ENCODE measurements at regions not wholly inside any gene's neighbourhood (a gene's known extent, or its start where the extent isn't known, plus 50 kb on each side); places are given as distances from the start of the nearest gene placed in this dataset.
"Not testable (repeated sequence)": the region's sequence is repeated elsewhere in the genome, so short reads cannot be mapped to it uniquely, and the experiment has no call there.

DNA sequence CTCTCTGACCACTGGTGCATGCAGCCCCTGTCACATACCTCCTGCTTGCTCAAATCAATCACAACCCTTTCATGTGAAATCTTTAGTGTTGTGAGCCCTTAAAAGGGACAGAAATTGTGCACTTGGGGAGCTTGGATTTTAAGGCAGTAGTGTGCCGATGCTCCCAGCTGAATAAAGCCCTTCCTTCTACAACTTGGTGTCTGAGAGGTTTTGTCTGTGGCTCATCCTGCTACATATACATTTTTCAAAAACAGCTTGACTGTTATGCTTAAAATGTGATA, 413.8 kb downstream of the DAD1 start:
- intact Hi-C loops (cut with DNase I, micrococcal nuclease): not testable (repeated sequence)

DNA sequence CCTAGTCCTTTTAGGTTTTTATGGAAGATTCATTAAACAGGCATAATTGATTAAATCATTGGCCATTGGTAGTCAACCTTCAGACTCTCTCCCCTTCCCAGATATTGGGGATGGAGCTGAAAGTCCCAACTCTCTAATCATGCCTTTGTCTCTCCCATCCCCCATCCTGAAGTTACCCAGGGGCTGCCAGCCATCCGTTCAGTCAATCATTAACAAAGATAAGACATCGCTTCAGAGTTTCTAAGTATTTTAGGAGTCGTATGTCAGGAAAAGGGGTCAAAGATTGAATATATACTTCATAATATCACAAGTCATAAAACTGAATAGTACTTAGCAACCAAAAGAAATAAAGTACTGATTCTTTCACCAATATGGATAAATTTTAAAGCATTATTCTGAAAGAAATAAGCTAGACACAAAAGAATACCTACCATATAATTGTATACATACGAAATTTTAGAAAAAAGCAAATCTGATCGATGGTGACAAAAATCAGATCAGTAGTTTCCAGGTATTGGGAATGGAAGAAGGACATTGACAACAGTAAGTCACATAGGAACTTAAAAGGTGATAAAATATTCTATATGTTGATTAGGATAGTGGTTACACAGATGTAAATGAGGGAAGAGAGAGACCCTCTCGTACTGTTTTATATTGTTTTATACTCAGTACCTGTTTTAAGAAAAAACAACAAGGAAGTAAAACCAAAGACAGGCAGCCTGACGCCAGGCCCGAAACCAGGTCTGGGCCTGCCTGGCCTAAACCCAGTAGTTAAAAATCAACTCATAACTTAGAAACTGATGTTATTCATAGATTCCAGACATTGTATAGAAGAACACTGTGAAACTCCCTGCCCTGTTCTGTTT, 414.4 kb downstream of the DAD1 start:
- intact Hi-C loops (cut with DNase I, micrococcal nuclease): no loop called here
- ATAC-seq (peak; percentile 92), DNase-seq (peak in 1 of 2 donors; percentile 28)

More for the DNA sequence above, 413.8 kb downstream of the DAD1 start:
- not testable (repeated sequence) for DNase-seq, ATAC-seq

DNA sequence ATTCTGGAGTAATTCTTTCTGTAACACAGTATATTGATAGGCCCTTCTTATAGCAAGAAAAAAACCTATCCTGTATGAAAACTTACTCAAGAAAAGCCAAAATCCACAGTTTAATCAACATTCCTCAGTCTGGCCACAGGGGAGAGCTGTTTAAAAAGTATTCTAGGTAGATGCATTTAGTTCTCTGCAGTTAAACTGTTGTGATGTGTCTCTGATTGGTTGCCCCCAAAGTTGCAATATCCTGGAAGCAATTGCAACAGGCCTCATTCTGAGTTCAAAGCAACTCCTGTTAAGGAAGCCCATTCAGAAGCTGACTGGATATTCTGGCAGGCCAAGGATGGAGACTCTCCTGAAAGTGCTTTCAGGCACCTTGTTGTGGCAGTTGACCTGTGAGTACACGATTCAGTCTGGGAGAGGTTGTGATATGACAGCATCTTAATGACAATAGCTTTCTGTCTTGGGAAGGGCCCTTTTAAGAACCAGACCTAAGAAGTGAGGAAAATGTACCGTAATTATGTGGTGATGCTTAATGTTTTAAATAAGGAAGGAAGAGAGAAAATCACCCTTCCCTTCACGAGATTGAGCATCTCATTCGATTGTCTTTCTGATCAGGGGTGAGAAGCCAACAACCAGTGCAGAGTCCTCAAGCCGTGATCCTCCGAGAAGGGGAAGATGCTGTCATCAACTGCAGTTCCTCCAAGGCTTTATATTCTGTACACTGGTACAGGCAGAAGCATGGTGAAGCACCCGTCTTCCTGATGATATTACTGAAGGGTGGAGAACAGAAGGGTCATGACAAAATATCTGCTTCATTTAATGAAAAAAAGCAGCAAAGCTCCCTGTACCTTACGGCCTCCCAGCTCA, 420.7 kb downstream of the DAD1 start:
- intact Hi-C loops (cut with DNase I, micrococcal nuclease): no loop called here
- peak; percentile 71 for ATAC-seq
- no peak for DNase-seq

DNA sequence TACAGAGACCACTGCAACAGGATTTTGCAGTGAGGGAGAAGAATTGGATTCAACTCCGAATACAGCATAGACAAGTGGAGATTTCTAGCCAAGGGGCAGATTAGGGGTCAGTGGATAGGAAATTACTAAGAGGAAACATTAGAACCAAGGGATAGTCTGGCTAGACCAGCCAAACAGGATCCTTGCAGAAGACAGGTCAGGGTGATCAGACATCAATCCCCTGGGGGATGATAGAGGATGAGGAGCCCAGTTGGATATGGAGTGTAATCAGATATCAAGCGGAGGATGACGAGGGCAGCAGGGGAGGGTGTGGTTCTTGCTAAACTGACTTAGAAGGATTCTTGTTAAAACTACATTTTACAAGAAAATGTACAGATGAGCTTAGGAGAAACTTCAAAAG, 424.4 kb downstream of the DAD1 start:
- no peak for ATAC-seq
- intact Hi-C loops (cut with DNase I, micrococcal nuclease): no loop called here
- no peak for DNase-seq

DNA sequence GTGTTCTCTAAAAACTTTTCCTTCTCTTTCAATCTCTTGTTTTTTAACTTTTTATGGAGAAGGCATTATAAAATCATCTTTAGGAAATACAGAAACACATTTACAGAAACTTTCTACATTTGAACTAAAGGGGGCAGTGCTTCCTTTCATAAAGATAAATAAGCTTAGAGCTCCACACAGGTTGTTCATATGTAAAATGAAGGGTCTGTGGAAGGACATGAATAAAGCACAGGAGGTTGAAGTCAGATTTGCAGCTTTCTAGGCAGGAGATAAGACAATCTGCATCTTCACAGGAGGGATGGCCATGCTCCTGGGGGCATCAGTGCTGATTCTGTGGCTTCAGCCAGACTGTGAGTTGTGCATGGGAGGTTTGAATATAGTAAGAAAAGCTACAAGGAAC, 426.0 kb downstream of the DAD1 start:
- intact Hi-C loops (cut with DNase I, micrococcal nuclease): no loop called here
- ATAC-seq (no peak), DNase-seq (no peak)

DNA sequence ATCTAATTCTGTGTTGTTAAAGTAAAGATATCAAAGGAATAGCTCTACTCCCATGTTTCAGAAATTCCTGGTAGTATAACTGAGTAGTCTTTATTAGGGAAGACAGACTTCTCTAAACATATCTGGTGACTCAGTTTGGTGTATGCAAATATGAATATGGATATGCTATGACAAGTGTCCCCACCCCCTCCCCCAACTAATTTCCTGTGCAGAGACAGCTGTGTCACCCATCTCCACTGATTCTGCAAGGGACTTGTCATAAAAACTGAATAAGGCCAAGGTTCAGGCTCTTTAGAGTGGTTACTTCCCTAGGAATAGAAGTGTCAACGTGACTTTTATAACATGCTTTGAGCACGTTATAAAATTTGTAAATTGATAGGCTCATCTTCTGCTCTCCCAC, 429.1 kb downstream of the DAD1 start:
- DNase-seq (no peak), ATAC-seq (peak; percentile 93)
- intact Hi-C loops (cut with DNase I, micrococcal nuclease): no loop called here

DNA sequence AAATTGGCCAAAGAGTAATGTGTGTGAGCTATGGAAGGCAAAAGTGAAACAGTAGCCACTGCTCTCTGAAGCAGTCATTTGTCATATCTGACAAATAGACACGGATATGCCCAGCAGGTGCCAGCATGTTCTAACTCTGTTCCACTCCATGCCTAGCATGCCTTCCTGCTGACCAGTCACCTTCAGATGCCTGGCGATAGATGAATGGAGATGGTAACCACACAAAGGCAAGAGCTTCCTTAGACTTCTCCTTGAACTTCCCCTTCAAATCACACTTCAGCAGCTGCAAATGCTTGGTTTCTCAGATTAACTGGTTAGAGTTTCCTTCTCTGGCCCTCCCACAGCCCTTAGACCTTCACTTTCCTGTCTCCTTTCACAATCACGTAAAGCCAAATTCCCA, 429.9 kb downstream of the DAD1 start:
- DNase-seq (no peak), ATAC-seq (peak; percentile 51)
- intact Hi-C loops (cut with DNase I, micrococcal nuclease): no loop called here

DNA sequence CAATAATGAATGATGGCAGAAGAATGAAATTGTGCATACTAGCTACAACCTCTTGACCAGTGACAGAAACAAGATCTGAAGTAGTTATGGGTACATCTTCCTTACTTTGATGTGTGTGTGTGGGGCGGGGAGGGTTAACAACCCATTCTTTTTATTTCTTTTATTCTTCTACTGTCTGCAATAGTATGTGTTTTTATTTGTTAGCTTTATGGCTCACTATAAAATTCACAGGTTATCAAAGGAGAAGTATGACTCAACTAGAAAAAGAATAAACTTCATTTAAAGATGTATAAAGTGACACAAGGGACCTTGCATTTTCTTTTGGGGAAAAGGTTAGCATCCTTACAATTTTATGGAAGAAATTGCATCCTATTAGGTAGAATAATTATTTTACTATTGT, 430.5 kb downstream of the DAD1 start:
- ATAC-seq (peak; percentile 69), DNase-seq (no peak)
- intact Hi-C loops (cut with DNase I, micrococcal nuclease): no loop called here

DNA sequence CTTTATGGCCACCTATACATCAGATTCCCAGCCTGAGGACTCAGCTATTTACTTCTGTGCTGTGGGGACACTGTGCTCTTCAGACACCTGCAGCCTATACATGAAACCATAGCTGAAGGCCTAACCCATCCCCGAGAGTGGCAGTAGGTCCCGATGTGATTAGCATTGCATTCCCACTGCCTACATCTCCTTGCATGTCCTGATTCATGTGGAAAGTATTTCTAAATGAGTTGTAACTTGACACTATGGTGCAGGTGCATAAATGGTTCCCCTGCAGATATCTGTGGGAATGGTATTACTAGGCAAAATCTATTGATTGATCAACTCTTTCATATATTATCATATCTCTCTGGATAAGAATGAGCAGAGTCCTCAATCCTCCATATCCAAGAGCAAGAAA, 433.5 kb downstream of the DAD1 start:
- ATAC-seq (no peak), DNase-seq (no peak)
- intact Hi-C loops (cut with DNase I, micrococcal nuclease): no loop called here

GRCh38 chr14:22152903-22153302, 436.1 kb downstream of the DAD1 start:
- DNase-seq (peak in 1 of 2 donors; percentile 48), ATAC-seq (peak; percentile 50)
- intact Hi-C loops (cut with DNase I, micrococcal nuclease): no loop called here

DNA sequence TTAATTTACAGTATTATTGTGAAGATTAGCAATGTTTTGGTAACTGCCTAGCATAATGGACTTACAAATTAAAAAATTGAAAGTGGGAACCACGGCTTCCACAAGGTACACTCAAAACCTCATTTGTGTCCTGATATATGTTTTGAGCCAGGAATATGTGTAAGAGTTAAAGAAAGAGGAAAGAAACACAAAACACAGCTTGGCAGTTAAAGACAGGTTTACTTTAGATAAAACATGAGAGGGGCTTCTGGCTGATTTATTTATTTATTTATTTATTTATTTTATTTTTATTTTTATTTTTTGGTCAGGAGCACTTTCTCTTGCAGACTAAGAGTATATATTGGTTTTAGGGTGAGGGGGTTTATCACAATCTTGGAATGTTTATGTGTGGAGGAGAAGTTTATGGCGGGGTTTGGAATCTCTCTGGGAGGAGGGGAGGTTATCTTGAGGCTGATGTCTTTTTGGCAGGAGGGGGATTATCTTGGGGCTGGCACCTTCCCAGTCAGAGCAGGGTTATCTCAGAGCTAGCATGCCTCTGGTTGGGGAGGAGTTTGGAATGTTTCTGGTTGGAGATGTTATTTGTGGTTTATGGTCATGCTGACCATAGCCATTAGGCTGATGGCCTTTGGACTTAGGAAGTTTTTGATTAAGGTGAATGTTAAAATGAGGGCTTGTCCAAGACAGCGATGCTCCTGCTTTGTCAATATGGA, 436.7 kb downstream of the DAD1 start:
- intact Hi-C loops (cut with DNase I, micrococcal nuclease): no loop called here
- DNase-seq (no peak), ATAC-seq (peak; percentile 38)

DNA sequence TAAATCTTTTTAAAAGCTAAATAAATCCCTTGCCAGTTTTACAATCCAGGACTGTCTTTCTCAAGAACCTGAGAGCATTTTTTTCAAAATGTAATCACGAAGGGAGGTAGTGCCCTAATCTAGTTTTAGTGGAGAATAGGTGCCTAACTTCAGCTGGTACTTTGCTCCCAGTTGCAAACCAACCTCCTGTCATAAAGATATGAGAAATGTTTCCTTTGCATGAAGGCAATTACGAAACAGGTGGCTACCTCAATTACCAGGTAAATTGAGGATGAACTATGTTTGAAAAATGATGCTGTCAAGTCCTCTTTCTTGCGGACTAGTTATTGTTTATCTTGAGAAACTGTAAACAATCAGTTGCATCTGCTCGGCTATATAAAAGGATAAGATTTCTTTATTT, 437.9 kb downstream of the DAD1 start:
- ATAC-seq: peak; percentile 93
- intact Hi-C loops (cut with DNase I, micrococcal nuclease): no loop called here
- DNase-seq: no peak

DNA sequence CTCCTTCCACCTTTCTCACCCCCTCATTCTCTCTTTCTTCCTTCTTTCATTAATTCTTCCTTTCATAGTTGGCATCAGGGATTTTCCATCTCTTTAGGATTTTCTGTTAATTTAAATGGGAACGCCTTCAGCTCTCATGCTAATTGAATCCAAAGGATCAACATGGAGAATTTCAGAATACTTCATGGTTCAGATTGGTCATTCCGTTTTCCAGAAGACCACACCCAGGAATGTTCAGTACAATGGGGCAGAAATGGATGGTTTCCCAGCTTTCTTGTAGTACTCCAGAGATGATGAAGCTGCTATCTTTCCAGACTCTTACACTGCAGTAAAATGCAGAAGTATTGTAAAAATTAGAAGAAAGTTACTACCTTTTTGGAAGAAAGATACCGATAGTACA, 440.0 kb downstream of the DAD1 start:
- DNase-seq: no peak
- intact Hi-C loops (cut with DNase I, micrococcal nuclease): no loop called here
- no peak for ATAC-seq

- intact Hi-C loops (cut with DNase I, micrococcal nuclease): no loop called here
- DNase-seq (no peak), ATAC-seq (no peak)
Measured at GRCh38 chr14:22147716-22148115, 441.3 kb downstream of the DAD1 start.

DNA sequence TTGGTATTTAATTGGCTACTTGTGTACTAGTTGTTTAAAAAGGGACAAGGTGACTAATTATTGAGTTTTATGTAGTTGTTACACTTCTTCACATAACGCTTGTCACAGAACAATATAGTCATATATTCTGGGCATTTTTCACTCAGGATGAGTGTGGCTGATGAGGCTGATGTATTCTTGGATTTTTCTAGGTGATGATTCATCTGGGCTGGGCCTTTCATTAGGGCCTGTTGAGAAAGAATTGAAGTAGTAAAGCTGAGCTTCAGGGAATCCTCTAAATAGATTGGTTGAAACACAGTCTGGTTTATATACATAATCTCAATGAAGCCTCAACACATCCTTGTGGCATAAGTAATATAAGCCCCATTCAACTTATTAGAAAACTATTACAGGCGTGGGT, 445.7 kb downstream of the DAD1 start:
- intact Hi-C loops (cut with DNase I, micrococcal nuclease): no loop called here
- no peak for DNase-seq
- ATAC-seq: peak; percentile 51

- ATAC-seq (peak; percentile 76), DNase-seq (no peak)
- intact Hi-C loops (cut with DNase I, micrococcal nuclease): no loop called here
Measured at GRCh38 chr14:22140633-22141032, 448.4 kb downstream of the DAD1 start.

- intact Hi-C loops (cut with DNase I, micrococcal nuclease): no loop called here
- peak; percentile 49 for ATAC-seq
- DNase-seq: peak in 1 of 2 donors; percentile 19
Measured at GRCh38 chr14:22131749-22132476, 457.1 kb downstream of the DAD1 start.

GRCh38 chr14:22124073-22124613, 450.5 kb upstream of the OR4E1 start:
- no peak for DNase-seq
- ATAC-seq: no peak
- intact Hi-C loops (cut with DNase I, micrococcal nuclease): no loop called here

Data from left colon (tissue), 2 donors.